HCT116 (cell line): ENCODE measurements at regions not wholly inside any gene's neighbourhood (a gene's known extent, or its start where the extent isn't known, plus 50 kb on each side); places are given as distances from the start of the nearest gene placed in this dataset.

ENCODE experiments used
- ATAC-seq: fragments of 200-7000 bp; cut with Tn5 transposase; 2 replicates; pipeline ENCODE4 v1.9.1; 2020; ENCODE audit warnings: mild to moderate bottlenecking, moderate library complexity
- BruUV-seq: library from RNA; stranded (reverse); fragments of 400-500 nt; replicated peaks from 2 replicates; lab custom pipeline; 2021; lab: Mats Ljungman, UMichigan
- CTCF ChIA-PET: fragments of 300-600 bp; sonication (Branson Sonifier 250); formaldehyde crosslinking; loops from one replicate; lab custom pipeline; 2021; ENCODE audit warnings: antibody characterized with exemption; lab: Charles Lee
- POLR2A ChIA-PET: fragments of 300-600, 350-600 bp; sonication (Branson Sonifier 250); formaldehyde crosslinking; loops from one replicate; lab custom pipeline; 2021; ENCODE audit warnings: antibody characterized with exemption; lab: Charles Lee
- RAD21 ChIA-PET, 2 experiments: fragments of 300-600 bp; sonication (Branson Sonifier 250); formaldehyde crosslinking; loops; one replicate each; lab custom pipeline; 2023; ENCODE audit warnings: low total read pairs in 2 of 2; ENCODE audit not compliant: uncharacterized antibody in 2 of 2, unreplicated experiment in 2 of 2, low non-redundant PET in 1 of 2; lab: Charles Lee
- DNase-seq: peaks from one replicate; pipeline ENCODE4 v3.0.0-alpha.2; 2010; ENCODE audit warnings: low read depth, low spot score
- H2AFZ ChIP-seq: fragments of 200-600 bp; shearing (Covaris generic), sonication (generic); 2 replicates; pipeline ENCODE4 v1.6.1; 2017; ENCODE audit warnings: low read depth, mixed run types, mixed read lengths, antibody characterized with exemption, low read length; ENCODE audit not compliant: poor library complexity, severe bottlenecking
- H3K27ac ChIP-seq: 2 replicates; pipeline ENCODE4 v1.5.1; 2012; ENCODE audit warnings: low read depth, low read length
- H3K27me3 ChIP-seq: fragments of 200-600 bp; sonication (generic); 2 replicates; pipeline ENCODE4 v1.6.1; 2016; ENCODE audit warnings: mixed run types, low read length, mixed read lengths; ENCODE audit not compliant: insufficient read depth
- H3K36me3 ChIP-seq, 2 experiments: fragments of 200-500 bp in 1 of 2; fragments of 200-600 bp in 1 of 2; sonication (Bioruptor generic) in 1 of 2; sonication (generic) in 1 of 2; 2 replicates each; pipeline versions ENCODE4 v1.5.1 to v1.6.1; 2014 to 2016; ENCODE audit warnings: low read length in 2 of 2, inconsistent platforms in 1 of 2, mixed read lengths in 1 of 2, mixed run types in 1 of 2; ENCODE audit not compliant: insufficient read depth in 2 of 2, control insufficient read depth in 1 of 2
- H3K4me1 ChIP-seq, 2 experiments: fragments of 200-600 bp in 1 of 2; sonication (generic) in 1 of 2; 2 replicates each; pipeline versions ENCODE4 v1.5.1 to v1.6.1; 2012 to 2017; ENCODE audit warnings: low read length in 2 of 2, inconsistent platforms in 1 of 2, mild to moderate bottlenecking in 1 of 2, mixed read lengths in 1 of 2, mixed run types in 1 of 2, moderate library complexity in 1 of 2; ENCODE audit not compliant: insufficient read depth in 2 of 2, control insufficient read depth in 1 of 2
- H3K4me2 ChIP-seq: fragments of 200-600 bp; sonication (generic); 2 replicates; pipeline ENCODE4 v1.6.1; 2017; ENCODE audit warnings: mixed run types, low read length, mixed read lengths
- H3K4me3 ChIP-seq, 2 experiments: fragments of 200-600 bp in 1 of 2; sonication (generic) in 1 of 2; replicated peaks in 1 of 2; 2 replicates each; pipeline ENCODE4 v1.5.1; 2011 to 2016; ENCODE audit warnings: low read length in 2 of 2, control low read depth in 1 of 2, low read depth in 1 of 2, mild to moderate bottlenecking in 1 of 2, mixed read lengths in 1 of 2, mixed run types in 1 of 2
- H3K79me2 ChIP-seq: fragments of 200-600 bp; sonication (generic); 2 replicates; pipeline ENCODE4 v1.6.1; 2017; ENCODE audit warnings: mild to moderate bottlenecking, mixed run types, low read length, moderate library complexity, mixed read lengths; ENCODE audit not compliant: insufficient read depth
- H3K9ac ChIP-seq: fragments of 200-600 bp; sonication (generic); 2 replicates; pipeline ENCODE4 v1.6.1; 2016; ENCODE audit warnings: low read length, mixed read lengths
- H3K9me2 ChIP-seq: fragments of 200-600 bp; sonication (generic), shearing (Covaris generic); 2 replicates; pipeline ENCODE4 v1.6.1; 2017; ENCODE audit warnings: mixed run types, mild to moderate bottlenecking, moderate library complexity; ENCODE audit not compliant: insufficient read depth
- H3K9me3 ChIP-seq, 2 experiments: fragments of 200-500 bp in 1 of 2; fragments of 200-600 bp in 1 of 2; sonication (Bioruptor generic) in 1 of 2; sonication (generic) in 1 of 2; 2 replicates each; pipeline ENCODE4 v1.6.1; 2014 to 2017; ENCODE audit warnings: low read length in 2 of 2, mixed read lengths in 2 of 2, inconsistent platforms in 1 of 2, low read depth in 1 of 2, mild to moderate bottlenecking in 1 of 2, mixed run types in 1 of 2, moderate library complexity in 1 of 2; ENCODE audit not compliant: control insufficient read depth in 1 of 2, insufficient read depth in 1 of 2
- H4K20me1 ChIP-seq: fragments of 200-600 bp; sonication (generic), shearing (Covaris generic); 2 replicates; pipeline ENCODE4 v1.6.1; 2017; ENCODE audit warnings: mixed run types, mild to moderate bottlenecking, moderate library complexity; ENCODE audit not compliant: insufficient read depth
- EGR1 ChIP-seq: IDR thresholded peaks from 2 replicates; pipeline ENCODE4 v1.6.1; 2012; ENCODE audit warnings: low read depth
- ELF1 ChIP-seq: IDR thresholded peaks from 2 replicates; pipeline ENCODE4 v1.6.1; 2012; ENCODE audit warnings: low read depth, borderline replicate concordance
- EZH2phosphoT487 ChIP-seq: fragments of 200-600 bp; IDR thresholded peaks from 2 replicates; pipeline ENCODE4 v1.6.1; 2018; ENCODE audit warnings: antibody characterized with exemption, borderline replicate concordance
- FOSL1 ChIP-seq: IDR thresholded peaks from 2 replicates; pipeline ENCODE4 v1.6.1; 2012; ENCODE audit warnings: low read depth
- JUND ChIP-seq: IDR thresholded peaks from 2 replicates; pipeline ENCODE4 v1.6.1; 2012
- POLR2A ChIP-seq: IDR thresholded peaks from 2 replicates; pipeline ENCODE4 v1.7.0; 2011; ENCODE audit warnings: borderline replicate concordance; ENCODE audit not compliant: insufficient read depth, insufficient read length; ENCODE audit errors: extremely low read depth
- POLR2AphosphoS5 ChIP-seq: IDR thresholded peaks from 2 replicates; pipeline ENCODE4 v1.6.1; 2011; ENCODE audit warnings: mild to moderate bottlenecking, low read depth, low read length, moderate library complexity
- SP1 ChIP-seq: IDR thresholded peaks from 2 replicates; pipeline ENCODE4 v1.6.1; 2012; ENCODE audit warnings: low read depth
- SRF ChIP-seq: IDR thresholded peaks from 2 replicates; pipeline ENCODE4 v1.6.1; 2012; ENCODE audit warnings: low read depth
- YY1 ChIP-seq: IDR thresholded peaks from 2 replicates; pipeline ENCODE4 v1.6.1; 2011; ENCODE audit warnings: low read length, low read depth, moderate library complexity, mild to moderate bottlenecking; ENCODE audit not compliant: insufficient replicate concordance; ENCODE audit errors: extremely low read depth
- ZFX ChIP-seq: fragments of 450-650 bp; IDR thresholded peaks from 2 replicates; pipeline ENCODE4 v1.6.1; 2017
- intact Hi-C: fragments of 100-400 bp; cut with micrococcal nuclease; formaldehyde crosslinking; loops from 2 replicates; pipeline ENCODE4 v1.10.0; 2022
- TF ChIP-seq, protein P1 (sequence below), 3 experiments: fragments of 200-600 bp in 1 of 3; sonication (generic) in 1 of 3; IDR thresholded peaks in 2 of 3; conservative IDR thresholded peaks in 1 of 3; 2 replicates each; pipeline ENCODE4 v1.5.1; 2012 to 2017; ENCODE audit warnings: low read depth in 2 of 3, low read length in 2 of 3, antibody characterized with exemption in 1 of 3, borderline replicate concordance in 1 of 3, control low read depth in 1 of 3, mild to moderate bottlenecking in 1 of 3, mixed read lengths in 1 of 3, mixed run types in 1 of 3, moderate library complexity in 1 of 3; ENCODE audit not compliant: insufficient read depth in 1 of 3
- TF ChIP-seq, protein P2 (sequence below): IDR thresholded peaks from 2 replicates; pipeline ENCODE4 v1.6.1; 2012
- TF ChIP-seq, protein P3 (sequence below): IDR thresholded peaks from 2 replicates; pipeline ENCODE4 v1.6.1; 2011; ENCODE audit warnings: mild to moderate bottlenecking, low read length, moderate library complexity; ENCODE audit not compliant: insufficient replicate concordance; ENCODE audit errors: extremely low read depth

- H3K27ac ChIP-seq = no peak overlapping the region
- no peak for TF ChIP-seq EZH2phosphoT487
- TF ChIP-seq POLR2AphosphoS5 = no peak
- TF ChIP-seq, protein P1, sequence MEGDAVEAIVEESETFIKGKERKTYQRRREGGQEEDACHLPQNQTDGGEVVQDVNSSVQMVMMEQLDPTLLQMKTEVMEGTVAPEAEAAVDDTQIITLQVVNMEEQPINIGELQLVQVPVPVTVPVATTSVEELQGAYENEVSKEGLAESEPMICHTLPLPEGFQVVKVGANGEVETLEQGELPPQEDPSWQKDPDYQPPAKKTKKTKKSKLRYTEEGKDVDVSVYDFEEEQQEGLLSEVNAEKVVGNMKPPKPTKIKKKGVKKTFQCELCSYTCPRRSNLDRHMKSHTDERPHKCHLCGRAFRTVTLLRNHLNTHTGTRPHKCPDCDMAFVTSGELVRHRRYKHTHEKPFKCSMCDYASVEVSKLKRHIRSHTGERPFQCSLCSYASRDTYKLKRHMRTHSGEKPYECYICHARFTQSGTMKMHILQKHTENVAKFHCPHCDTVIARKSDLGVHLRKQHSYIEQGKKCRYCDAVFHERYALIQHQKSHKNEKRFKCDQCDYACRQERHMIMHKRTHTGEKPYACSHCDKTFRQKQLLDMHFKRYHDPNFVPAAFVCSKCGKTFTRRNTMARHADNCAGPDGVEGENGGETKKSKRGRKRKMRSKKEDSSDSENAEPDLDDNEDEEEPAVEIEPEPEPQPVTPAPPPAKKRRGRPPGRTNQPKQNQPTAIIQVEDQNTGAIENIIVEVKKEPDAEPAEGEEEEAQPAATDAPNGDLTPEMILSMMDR (IDR thresholded peaks at IDR 0.05 in 2 of 3, conservative IDR thresholded peaks at IDR 0.05 in 1 of 3; ENCODE audit: borderline replicate concordance in 1 of 3, insufficient read depth in 1 of 3, low read depth in 2 of 3, low read length in 2 of 3) = no peak
- no peak for TF ChIP-seq SP1
- no peak for TF ChIP-seq ZFX
- TF ChIP-seq SRF = no peak
- TF ChIP-seq EGR1 = no peak
- TF ChIP-seq, protein P2, sequence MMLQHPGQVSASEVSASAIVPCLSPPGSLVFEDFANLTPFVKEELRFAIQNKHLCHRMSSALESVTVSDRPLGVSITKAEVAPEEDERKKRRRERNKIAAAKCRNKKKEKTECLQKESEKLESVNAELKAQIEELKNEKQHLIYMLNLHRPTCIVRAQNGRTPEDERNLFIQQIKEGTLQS = no peak
- TF ChIP-seq, protein P3, sequence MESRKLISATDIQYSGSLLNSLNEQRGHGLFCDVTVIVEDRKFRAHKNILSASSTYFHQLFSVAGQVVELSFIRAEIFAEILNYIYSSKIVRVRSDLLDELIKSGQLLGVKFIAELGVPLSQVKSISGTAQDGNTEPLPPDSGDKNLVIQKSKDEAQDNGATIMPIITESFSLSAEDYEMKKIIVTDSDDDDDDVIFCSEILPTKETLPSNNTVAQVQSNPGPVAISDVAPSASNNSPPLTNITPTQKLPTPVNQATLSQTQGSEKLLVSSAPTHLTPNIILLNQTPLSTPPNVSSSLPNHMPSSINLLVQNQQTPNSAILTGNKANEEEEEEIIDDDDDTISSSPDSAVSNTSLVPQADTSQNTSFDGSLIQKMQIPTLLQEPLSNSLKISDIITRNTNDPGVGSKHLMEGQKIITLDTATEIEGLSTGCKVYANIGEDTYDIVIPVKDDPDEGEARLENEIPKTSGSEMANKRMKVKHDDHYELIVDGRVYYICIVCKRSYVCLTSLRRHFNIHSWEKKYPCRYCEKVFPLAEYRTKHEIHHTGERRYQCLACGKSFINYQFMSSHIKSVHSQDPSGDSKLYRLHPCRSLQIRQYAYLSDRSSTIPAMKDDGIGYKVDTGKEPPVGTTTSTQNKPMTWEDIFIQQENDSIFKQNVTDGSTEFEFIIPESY = no peak
- no peak for TF ChIP-seq JUND
- TF ChIP-seq YY1 = no peak
- TF ChIP-seq ELF1 = no peak
- no peak for TF ChIP-seq POLR2A
- no peak for TF ChIP-seq FOSL1
- TF ChIP-seq, all 23 proteins: peak for 0
- Histone ChIP-seq H4K20me1 (no peaks in the 10 kb centered on the region), H3K4me2 (no peak overlapping the region), H2AFZ (no peak overlapping the region), H3K36me3 (no peaks in the 10 kb centered on the region), H3K4me1 (peaks cover 27 to 44% of the 10 kb centered on the region in 2 experiments), H3K9me3 (no peaks in the 10 kb centered on the region), H3K4me3 (no peak overlapping the region), H3K9ac (no peak overlapping the region), H3K27me3 (no peaks in the 10 kb centered on the region), H3K79me2 (no peaks in the 10 kb centered on the region), H3K9me2 (no peaks in the 10 kb centered on the region)
- BruUV-seq = no TSS peak
- ATAC-seq (no peak), DNase-seq (no peak)
- ChIA-PET POLR2A (no interaction called here), CTCF (no interaction called here), RAD21 (no interaction called here)
- intact Hi-C loops = no loop called here
Observed at GRCh38 chr6:111988926-111989325, 65.0 kb upstream of the CCN6 start.
